Fibroblast of peridontal ligament (primary cell): ENCODE measurements at regions not wholly inside any gene's neighbourhood (a gene's known extent, or its start where the extent isn't known, plus 50 kb on each side); places are given as distances from the start of the nearest gene placed in this dataset.
A peak's percentile ranks its signal among the peaks of the same experiment; 100 is the strongest.

ENCODE experiments used
- DNase-seq: peaks from one replicate; pipeline ENCODE4 v3.0.0-alpha.2; 2010; ENCODE audit errors: extremely low read depth

GRCh38 chr13:105153611-105154010 lies 1381.9 kb downstream of the EFNB2 start:
- DNase-seq = peak; percentile 87

DNA sequence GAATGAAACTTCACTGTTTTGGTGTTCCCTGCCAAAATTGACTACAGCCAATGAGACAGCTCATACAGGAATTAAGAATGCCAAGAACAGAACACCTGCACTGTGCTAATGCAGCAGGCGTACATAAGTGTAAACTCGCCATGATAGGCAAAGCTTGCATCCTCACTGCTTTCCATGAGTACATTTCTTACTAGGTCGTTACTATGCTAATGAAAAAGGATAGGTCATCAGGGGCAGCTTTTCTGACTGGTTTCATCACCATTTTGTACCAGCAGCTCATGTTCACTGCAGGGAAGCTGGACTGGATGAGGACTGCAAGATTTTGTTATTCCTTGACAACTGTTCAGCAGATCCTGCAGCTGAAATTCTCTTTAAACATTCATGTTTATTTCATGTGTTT lies 1383.8 kb downstream of the EFNB2 start:
- no peak for DNase-seq

GRCh38 chr13:105147461-105147860 lies 1388.0 kb downstream of the EFNB2 start:
- DNase-seq = peak; percentile 52

DNA sequence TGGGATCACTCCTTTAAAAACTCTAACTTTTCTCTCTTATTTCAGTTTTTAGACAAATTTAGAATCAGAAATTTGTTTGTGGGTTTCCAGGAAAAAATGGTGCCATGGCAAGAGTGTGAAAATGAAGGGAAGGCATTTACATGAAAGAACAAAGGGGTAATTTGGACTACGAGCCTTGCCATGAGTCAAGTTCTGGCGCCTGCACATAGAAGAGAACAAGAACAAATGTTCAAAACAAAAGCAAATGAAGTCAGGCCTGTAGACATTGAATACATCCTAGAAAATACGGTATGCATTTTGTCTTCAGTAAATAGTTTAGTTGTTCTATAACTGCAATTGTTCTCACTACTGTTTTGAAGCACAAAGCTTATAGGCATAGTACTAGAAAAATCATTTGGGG lies 1390.5 kb downstream of the EFNB2 start:
- DNase-seq = no peak

GRCh38 chr13:105144020-105144419 lies 1391.4 kb downstream of the EFNB2 start:
- DNase-seq = no peak

GRCh38 chr13:105142556-105142955 lies 1392.9 kb downstream of the EFNB2 start:
- no peak for DNase-seq

GRCh38 chr13:105139380-105140285 lies 1395.8 kb downstream of the EFNB2 start:
- peak; percentile 82 for DNase-seq

DNA sequence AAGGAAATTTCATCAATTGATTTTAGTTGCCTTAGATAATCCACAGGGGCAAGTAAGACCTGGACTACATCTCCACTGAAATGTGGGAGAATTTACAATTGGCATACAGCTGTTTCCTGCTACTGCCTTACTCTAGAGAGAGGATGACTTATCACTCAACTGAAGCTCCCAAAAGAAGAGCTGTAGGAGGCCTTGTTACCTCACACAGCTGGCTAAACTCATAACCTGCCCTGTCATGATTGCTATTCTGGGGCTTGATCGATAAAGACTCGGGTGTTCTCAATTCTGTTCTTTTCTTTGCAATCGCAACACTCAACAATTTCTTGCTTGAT lies 1396.4 kb downstream of the EFNB2 start:
- DNase-seq = no peak

- DNase-seq = no peak
Observed at GRCh38 chr13:105135852-105136615, 1399.4 kb downstream of the EFNB2 start.

DNA sequence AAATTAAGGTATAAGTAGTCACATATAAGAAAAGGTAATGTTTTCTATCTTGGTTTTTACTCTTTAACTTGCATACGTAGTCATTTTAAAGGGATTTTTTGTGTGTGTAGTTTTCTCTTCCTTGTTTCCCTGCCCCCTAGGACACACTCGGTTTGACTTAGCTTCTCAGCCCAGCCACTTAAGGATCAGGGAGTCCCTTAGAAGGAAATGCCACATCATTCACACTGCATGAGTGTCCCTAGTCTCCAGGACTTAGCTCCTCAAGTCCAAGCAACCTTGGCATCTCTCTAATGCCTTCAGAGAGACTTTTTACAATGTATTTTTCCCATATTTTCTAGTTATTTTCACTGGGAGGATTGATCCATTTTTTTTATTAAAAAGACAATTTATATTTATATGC lies 1407.7 kb downstream of the EFNB2 start:
- DNase-seq = no peak

GRCh38 chr13:105121221-105121620 lies 1414.2 kb downstream of the EFNB2 start:
- DNase-seq = no peak

DNA sequence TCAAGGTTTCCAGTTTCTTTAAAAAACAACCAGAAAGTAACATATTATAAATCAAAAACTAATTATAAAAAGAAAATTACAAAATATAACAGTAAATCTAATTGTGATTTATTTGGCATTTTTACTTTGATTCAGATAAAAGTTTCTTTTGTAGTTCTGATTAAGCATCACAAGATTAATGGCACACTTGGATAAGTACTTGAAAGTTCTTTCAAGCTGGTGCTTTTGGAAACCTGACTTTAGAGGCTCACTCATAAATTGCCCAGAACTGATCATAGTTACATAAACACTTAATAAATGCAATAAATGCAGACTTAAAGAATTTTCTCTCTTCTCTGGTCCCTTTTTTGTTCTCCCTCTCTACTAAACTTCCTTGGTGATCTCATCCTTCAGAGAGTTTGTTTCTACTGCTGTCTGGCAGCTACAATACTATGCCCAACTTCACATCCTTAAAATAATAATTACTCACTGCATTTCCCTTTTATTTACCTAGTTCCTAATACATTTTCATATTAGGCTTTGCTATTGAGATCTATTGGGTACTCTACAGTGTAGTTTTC lies 1417.0 kb downstream of the EFNB2 start:
- DNase-seq = no peak

DNA sequence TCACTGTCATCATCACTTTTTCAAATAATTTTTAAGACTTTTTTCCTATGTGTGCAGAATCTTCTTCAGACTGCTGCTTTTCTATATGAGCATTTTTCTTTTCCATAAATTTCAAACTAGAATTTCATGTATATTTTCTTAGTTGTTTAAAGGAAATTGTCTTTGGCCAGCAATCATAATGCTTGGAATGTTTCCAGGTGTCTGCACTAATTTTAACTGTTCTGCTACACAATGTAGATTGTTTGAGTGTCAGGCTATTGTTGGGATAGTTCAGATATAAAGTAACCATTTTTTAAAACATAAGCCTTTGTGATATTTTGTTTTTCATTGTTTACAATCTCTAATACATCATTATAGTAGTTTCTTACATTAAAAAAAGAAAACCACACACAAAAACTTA lies 1418.5 kb downstream of the EFNB2 start:
- DNase-seq = no peak

DNA sequence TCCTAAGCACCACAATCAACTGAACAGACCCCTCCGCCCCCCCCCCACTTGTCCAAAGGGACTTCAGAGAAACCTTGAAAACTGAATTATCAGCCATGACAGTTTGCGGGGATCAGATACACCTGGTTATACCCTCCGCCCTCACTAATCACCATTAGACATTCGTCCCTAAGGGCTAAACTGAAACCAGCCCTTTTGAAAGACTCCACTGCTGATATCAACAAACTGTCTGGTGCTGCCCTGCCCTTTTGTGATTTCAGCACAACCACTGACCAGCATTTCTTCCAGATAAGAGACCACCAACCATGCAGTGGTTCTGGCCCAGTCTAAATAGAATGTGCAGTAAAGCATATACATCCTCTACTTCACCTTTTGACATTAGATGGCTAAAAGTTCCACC lies 1422.9 kb downstream of the EFNB2 start:
- no peak for DNase-seq

- DNase-seq = no peak
Observed at GRCh38 chr13:105107781-105108180, 1427.7 kb downstream of the EFNB2 start.

DNA sequence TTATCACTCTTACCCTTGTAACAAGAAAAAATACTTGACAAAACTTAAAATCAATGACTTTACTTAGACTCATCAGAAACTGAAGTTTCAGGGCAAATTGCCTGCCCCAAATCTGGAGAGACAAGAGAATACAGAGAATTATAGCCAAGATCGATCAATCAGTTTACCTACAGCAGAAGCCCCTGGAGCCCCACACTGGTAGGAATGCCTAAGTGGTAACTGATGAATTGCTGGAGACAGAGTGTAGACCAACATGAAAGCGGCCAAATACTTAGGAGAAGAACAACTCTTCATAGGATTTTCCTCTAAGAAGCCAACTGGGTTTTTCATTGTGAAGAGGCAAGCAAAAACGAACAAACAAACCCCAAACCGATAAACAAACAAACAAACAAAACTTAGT lies 1430.0 kb downstream of the EFNB2 start:
- no peak for DNase-seq

- DNase-seq = no peak
Observed at GRCh38 chr13:105097521-105097920, 1437.9 kb downstream of the EFNB2 start.

- DNase-seq = no peak
Observed at GRCh38 chr13:105089858-105090643, 1445.4 kb downstream of the EFNB2 start.

- no peak for DNase-seq
Observed at GRCh38 chr13:105087945-105088344, 1447.5 kb downstream of the EFNB2 start.

DNA sequence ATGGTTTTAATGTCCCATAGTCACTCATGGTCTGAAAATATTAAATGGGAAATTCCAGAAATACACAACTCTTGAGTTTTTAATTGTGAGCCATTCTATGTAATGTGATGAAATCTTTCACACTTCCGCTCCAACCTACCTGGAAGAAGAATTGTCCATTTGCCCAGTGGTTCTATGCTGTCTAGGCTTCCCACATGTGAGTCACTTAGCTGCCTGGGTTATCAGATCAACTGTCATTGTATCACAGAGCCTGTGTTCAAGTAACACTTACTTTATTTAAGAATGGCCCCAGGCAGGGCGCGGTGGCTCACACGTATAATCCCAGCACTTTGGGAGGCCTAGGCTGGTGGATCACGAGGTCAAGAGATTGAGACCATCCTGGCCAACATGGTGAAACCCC lies 1450.5 kb downstream of the EFNB2 start:
- no peak for DNase-seq

DNA sequence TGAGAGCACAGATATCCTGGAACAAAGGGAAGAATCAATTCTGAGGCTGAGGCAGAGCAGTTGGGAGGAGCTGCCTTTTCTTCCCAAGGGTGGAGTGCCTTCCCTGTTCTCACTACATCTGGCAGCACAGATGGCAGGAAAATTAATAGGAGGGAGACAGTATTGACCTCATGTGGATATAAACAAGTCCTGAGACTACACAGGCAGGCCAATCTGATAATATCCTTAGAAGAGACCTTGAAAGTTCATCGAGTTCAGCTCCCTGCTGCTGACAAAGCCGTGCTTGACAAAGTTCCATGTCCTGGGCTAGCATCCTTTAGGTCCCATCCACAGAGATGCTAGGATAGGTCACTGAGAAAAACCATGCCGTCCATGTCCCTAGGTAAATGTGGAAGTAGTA lies 1451.5 kb downstream of the EFNB2 start:
- peak; percentile 8 for DNase-seq

- no peak for DNase-seq
Observed at GRCh38 chr13:105074755-105075154, 1460.7 kb downstream of the EFNB2 start.
